ENCODE measurements at regions not wholly inside any gene's neighbourhood (a gene's known extent, or its start where the extent isn't known, plus 50 kb on each side); places are given as distances from the start of the nearest gene placed in this dataset.

DNA sequence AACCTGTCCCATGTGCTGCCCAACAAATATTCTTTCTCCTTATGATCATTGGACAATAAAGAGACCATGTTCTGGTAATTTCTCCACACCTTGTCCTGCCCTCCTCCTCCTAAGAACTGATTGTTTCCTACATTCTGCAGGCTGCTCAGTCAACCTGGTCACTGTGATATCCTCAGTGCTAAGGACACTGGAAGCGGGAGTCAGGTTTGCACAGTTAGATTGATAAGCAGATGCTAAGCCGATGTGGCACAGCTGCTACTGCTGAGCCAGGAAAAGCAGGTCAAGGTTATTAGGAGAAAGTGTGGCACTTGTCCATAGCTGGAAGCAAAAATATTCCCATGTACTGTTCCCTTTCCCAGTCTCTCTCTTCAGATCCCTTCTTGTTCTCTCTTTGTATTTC is 154.8 kb downstream of the TFAP2B start:
- Histone ChIP-seq H3K4me3 (ENCODE audit: low read depth, low read length) (no peak overlapping the region), H3K4me1 (ENCODE audit: control insufficient read depth, insufficient read depth, low read length) (no peaks in the 10 kb centered on the region), H3K36me3 (ENCODE audit: control insufficient read depth in 2 of 2, insufficient read depth in 1 of 2, low read length in 2 of 2) (no peaks in the 10 kb centered on the region), H3K27ac (ENCODE audit: extremely low read depth, low read depth, low read length) (no peak overlapping the region), H3K9me3 (ENCODE audit: control insufficient read depth, insufficient read depth, low read depth, low read length) (no peaks in the 10 kb centered on the region)
- CTCF ChIA-PET = interaction anchor here (0.6 to 1.0 kb wide), 2 partner anchors 95 to 962 kb away, joined by 4 read pairs; no protein-coding TSS in a partner anchor
- POLR2A ChIA-PET = no interaction called here
- TF ChIP-seq EGR2 (tag by site-specific recombination; IDR thresholded peaks at IDR 0.05; ENCODE audit: low read depth) = no peak
- TF ChIP-seq ZNF791 (tag by site-specific recombination; IDR thresholded peaks at IDR 0.05) = no peak
- no peak for TF ChIP-seq ZNF473 (tag by site-specific recombination; IDR thresholded peaks at IDR 0.05)
- TF ChIP-seq TRIM28 (IDR thresholded peaks at IDR 0.05; ENCODE audit: borderline replicate concordance, low read length) = no peak
- no peak for TF ChIP-seq ZFP3 (tag by site-specific recombination; IDR thresholded peaks at IDR 0.05; ENCODE audit: low read depth)
- TF ChIP-seq, protein P1, sequence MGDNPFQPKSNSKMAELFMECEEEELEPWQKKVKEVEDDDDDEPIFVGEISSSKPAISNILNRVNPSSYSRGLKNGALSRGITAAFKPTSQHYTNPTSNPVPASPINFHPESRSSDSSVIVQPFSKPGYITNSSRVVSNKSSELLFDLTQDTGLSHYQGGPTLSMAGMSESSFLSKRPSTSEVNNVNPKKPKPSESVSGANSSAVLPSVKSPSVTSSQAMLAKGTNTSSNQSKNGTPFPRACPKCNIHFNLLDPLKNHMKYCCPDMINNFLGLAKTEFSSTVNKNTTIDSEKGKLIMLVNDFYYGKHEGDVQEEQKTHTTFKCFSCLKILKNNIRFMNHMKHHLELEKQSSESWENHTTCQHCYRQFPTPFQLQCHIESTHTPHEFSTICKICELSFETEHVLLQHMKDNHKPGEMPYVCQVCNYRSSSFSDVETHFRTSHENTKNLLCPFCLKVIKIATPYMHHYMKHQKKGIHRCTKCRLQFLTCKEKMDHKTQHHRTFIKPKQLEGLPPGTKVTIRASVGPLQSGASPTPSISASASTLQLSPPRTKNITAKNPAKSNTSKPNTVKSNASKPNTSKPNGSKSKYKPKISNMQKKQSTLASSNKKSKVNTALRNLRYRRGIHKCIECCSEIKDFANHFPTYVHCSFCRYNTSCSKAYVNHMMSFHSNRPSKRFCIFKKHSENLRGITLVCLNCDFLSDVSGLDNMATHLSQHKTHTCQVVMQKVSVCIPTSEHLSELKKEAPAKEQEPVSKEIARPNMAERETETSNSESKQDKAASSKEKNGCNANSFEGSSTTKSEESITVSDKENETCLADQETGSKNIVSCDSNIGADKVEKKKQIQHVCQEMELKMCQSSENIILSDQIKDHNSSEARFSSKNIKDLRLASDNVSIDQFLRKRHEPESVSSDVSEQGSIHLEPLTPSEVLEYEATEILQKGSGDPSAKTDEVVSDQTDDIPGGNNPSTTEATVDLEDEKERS (tag by site-specific recombination; IDR thresholded peaks at IDR 0.05) = no peak
- TF ChIP-seq ZNF174 (tag by site-specific recombination; IDR thresholded peaks at IDR 0.05) = no peak
- TF ChIP-seq ZNF132 (tag by site-specific recombination; IDR thresholded peaks at IDR 0.05; ENCODE audit: borderline replicate concordance) = no peak
- no peak for TF ChIP-seq ZNF404 (tag by site-specific recombination; IDR thresholded peaks at IDR 0.05)
- no peak for TF ChIP-seq ZNF112 (tag by site-specific recombination; IDR thresholded peaks at IDR 0.05)
- no peak for TF ChIP-seq ZFHX2 (tag by site-specific recombination; conservative IDR thresholded peaks at IDR 0.05)
- TF ChIP-seq, protein P2, sequence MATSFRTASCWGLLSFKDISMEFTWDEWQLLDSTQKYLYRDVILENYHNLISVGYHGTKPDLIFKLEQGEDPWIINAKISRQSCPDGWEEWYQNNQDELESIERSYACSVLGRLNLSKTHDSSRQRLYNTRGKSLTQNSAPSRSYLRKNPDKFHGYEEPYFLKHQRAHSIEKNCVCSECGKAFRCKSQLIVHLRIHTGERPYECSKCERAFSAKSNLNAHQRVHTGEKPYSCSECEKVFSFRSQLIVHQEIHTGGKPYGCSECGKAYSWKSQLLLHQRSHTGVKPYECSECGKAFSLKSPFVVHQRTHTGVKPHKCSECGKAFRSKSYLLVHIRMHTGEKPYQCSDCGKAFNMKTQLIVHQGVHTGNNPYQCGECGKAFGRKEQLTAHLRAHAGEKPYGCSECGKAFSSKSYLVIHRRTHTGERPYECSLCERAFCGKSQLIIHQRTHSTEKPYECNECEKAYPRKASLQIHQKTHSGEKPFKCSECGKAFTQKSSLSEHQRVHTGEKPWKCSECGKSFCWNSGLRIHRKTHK (tag by site-specific recombination; IDR thresholded peaks at IDR 0.05) = no peak
- TF ChIP-seq, protein P3, sequence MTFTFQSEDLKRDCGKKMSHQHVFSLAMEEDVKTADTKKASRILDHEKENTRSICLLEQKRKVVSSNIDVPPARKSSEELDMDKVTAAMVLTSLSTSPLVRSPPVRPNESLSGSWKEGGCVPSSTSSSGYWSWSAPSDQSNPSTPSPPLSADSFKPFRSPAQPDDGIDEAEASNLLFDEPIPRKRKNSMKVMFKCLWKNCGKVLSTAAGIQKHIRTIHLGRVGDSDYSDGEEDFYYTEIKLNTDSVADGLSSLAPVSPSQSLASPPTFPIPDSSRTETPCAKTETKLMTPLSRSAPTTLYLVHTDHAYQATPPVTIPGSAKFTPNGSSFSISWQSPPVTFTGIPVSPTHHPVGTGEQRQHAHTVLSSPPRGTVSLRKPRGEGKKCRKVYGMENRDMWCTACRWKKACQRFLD (tag by site-specific recombination; IDR thresholded peaks at IDR 0.05) = no peak
- no peak for TF ChIP-seq REPIN1 (tag by site-specific recombination; IDR thresholded peaks at IDR 0.05; ENCODE audit: low read depth)
- TF ChIP-seq KLF1 (tag by site-specific recombination; IDR thresholded peaks at IDR 0.05) = no peak
- TF ChIP-seq ZNF221 (tag by site-specific recombination; IDR thresholded peaks at IDR 0.05; ENCODE audit: borderline replicate concordance) = no peak
- TF ChIP-seq ZNF433 (tag by site-specific recombination; IDR thresholded peaks at IDR 0.05; ENCODE audit: low read depth) = no peak
- TF ChIP-seq ZNF169 (tag by site-specific recombination; IDR thresholded peaks at IDR 0.05) = no peak

DNA sequence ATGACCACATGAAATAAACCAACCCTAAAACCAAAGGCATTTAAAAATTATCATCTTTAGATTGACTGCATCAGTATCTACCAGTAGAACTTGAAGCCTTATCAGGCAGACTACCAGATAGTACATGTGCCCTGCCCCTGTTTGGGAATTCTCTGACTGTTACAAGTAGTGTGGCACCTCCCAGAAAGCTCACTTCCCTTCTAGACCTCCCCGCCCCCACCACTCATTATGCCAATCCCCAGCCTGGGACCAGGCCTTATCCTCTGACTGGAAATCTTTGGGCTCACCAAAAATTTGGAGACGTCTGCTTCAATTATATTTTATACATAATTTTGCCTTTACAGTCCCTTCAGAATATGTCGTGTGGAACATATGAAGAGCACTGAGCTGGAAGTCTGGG is 155.6 kb downstream of the TFAP2B start:
- Histone ChIP-seq H3K4me3 (ENCODE audit: low read depth, low read length) (no peak overlapping the region), H3K4me1 (ENCODE audit: control insufficient read depth, insufficient read depth, low read length) (no peaks in the 10 kb centered on the region), H3K36me3 (ENCODE audit: control insufficient read depth in 2 of 2, insufficient read depth in 1 of 2, low read length in 2 of 2) (no peaks in the 10 kb centered on the region), H3K9me3 (ENCODE audit: control insufficient read depth, insufficient read depth, low read depth, low read length) (no peaks in the 10 kb centered on the region), H3K27ac (ENCODE audit: extremely low read depth, low read depth, low read length) (no peak overlapping the region)
- CTCF ChIA-PET = no interaction called here
- POLR2A ChIA-PET = no interaction called here
- TF ChIP-seq ZNF404 (tag by site-specific recombination; IDR thresholded peaks at IDR 0.05) = no peak
- TF ChIP-seq, protein P4, sequence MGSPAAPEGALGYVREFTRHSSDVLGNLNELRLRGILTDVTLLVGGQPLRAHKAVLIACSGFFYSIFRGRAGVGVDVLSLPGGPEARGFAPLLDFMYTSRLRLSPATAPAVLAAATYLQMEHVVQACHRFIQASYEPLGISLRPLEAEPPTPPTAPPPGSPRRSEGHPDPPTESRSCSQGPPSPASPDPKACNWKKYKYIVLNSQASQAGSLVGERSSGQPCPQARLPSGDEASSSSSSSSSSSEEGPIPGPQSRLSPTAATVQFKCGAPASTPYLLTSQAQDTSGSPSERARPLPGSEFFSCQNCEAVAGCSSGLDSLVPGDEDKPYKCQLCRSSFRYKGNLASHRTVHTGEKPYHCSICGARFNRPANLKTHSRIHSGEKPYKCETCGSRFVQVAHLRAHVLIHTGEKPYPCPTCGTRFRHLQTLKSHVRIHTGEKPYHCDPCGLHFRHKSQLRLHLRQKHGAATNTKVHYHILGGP (tag by site-specific recombination; IDR thresholded peaks at IDR 0.05) = no peak
- TF ChIP-seq FEZF1 (tag by site-specific recombination; IDR thresholded peaks at IDR 0.05) = no peak
- TF ChIP-seq, protein P5, sequence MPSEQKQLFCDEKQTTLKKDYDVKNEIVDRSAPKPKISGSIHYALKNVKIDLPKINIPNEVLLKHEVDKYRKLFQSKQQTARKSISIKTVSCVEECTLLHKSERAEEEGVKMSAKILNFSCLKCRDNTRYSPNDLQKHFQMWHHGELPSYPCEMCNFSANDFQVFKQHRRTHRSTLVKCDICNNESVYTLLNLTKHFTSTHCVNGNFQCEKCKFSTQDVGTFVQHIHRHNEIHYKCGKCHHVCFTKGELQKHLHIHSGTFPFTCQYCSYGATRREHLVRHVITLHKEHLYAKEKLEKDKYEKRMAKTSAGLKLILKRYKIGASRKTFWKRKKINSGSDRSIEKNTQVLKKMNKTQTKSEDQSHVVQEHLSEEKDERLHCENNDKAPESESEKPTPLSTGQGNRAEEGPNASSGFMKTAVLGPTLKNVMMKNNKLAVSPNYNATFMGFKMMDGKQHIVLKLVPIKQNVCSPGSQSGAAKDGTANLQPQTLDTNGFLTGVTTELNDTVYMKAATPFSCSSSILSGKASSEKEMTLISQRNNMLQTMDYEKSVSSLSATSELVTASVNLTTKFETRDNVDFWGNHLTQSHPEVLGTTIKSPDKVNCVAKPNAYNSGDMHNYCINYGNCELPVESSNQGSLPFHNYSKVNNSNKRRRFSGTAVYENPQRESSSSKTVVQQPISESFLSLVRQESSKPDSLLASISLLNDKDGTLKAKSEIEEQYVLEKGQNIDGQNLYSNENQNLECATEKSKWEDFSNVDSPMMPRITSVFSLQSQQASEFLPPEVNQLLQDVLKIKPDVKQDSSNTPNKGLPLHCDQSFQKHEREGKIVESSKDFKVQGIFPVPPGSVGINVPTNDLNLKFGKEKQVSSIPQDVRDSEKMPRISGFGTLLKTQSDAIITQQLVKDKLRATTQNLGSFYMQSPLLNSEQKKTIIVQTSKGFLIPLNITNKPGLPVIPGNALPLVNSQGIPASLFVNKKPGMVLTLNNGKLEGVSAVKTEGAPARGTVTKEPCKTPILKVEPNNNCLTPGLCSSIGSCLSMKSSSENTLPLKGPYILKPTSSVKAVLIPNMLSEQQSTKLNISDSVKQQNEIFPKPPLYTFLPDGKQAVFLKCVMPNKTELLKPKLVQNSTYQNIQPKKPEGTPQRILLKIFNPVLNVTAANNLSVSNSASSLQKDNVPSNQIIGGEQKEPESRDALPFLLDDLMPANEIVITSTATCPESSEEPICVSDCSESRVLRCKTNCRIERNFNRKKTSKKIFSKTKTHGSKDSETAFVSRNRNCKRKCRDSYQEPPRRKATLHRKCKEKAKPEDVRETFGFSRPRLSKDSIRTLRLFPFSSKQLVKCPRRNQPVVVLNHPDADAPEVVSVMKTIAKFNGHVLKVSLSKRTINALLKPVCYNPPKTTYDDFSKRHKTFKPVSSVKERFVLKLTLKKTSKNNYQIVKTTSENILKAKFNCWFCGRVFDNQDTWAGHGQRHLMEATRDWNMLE (tag by site-specific recombination; conservative IDR thresholded peaks at IDR 0.05; ENCODE audit: low read depth) = no peak
- TF ChIP-seq, protein P6, sequence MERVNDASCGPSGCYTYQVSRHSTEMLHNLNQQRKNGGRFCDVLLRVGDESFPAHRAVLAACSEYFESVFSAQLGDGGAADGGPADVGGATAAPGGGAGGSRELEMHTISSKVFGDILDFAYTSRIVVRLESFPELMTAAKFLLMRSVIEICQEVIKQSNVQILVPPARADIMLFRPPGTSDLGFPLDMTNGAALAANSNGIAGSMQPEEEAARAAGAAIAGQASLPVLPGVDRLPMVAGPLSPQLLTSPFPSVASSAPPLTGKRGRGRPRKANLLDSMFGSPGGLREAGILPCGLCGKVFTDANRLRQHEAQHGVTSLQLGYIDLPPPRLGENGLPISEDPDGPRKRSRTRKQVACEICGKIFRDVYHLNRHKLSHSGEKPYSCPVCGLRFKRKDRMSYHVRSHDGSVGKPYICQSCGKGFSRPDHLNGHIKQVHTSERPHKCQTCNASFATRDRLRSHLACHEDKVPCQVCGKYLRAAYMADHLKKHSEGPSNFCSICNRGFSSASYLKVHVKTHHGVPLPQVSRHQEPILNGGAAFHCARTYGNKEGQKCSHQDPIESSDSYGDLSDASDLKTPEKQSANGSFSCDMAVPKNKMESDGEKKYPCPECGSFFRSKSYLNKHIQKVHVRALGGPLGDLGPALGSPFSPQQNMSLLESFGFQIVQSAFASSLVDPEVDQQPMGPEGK (tag by site-specific recombination; IDR thresholded peaks at IDR 0.05) = no peak

Data from HEK293 (cell line).